ENCODE measurements at regions not wholly inside any gene's neighbourhood (a gene's known extent, or its start where the extent isn't known, plus 50 kb on each side); places are given as distances from the start of the nearest gene placed in this dataset.

DNA sequence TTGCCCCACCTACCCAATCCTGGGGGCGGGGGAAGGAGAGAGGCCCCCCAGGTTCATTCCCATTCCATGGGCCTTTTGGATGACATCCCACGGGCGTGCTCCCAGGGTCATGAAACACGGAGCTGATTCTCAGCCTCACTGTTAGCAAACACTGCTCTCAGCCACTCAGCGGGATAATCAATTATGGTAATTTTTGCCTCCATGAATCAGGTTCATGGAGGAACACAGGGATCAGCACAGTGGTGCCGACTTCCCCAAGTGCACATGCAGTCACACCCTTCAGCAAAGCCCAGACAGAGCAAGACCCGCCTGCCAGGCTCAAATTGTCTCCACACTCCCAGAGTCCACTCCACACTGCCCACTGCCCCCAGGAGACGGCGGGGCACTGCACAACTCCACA, 164.6 kb downstream of the ENGASE start:
- no peak for DNase-seq (ENCODE audit: low read depth in 4 of 4, low spot score in 2 of 4)

DNA sequence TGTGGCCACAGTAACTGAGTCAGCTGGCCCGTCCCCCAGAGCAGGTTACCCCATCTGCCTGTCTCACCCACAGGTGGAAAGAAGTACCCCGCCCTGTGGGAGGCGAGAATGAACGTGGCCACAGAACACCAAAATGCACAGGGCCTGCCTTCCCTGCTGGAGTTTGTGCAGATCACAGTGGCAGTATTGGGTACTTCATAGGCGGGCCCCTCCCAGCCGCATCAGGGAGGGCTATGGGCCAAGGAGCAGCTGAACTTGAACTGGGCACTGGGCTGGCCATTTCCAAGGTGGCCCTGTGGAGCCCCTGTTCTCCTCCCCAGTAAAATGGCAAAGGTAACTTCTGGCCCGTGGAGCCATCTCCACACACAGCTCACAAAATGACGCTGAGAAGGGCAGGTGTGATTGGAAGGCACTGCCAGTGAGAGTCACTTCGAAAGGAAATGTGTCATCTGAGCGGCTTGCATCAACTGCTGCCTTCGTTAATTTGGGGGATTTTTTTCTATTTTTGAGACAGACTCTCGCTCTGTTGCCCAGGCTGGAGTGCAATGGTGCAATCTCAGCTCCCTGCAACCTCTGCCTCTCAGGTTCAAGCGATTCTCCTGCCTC, 162.9 kb downstream of the ENGASE start:
- no peak for DNase-seq (ENCODE audit: low read depth in 4 of 4, low spot score in 2 of 4)

DNA sequence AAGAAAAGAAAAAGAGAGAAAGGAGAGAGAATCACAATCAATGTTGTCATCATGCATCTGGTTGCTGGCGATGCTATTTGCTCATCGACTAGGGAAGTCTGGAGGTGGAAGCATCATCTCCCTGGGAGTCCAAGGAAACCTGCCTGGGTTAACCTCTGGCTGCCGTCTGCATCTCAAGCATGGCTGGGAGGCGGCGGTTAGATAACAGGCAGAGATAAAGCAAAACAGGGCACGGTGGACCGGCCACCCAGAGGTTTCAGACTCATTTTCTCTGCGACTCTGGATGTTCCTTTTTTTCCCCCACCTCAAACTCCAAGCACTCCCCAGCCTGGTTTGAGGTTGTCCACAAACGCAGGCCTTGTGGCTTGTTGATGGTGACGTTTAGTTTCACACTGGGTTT, 161.2 kb downstream of the ENGASE start:
- DNase-seq (ENCODE audit: low read depth in 4 of 4, low spot score in 2 of 4): no peak

DNA sequence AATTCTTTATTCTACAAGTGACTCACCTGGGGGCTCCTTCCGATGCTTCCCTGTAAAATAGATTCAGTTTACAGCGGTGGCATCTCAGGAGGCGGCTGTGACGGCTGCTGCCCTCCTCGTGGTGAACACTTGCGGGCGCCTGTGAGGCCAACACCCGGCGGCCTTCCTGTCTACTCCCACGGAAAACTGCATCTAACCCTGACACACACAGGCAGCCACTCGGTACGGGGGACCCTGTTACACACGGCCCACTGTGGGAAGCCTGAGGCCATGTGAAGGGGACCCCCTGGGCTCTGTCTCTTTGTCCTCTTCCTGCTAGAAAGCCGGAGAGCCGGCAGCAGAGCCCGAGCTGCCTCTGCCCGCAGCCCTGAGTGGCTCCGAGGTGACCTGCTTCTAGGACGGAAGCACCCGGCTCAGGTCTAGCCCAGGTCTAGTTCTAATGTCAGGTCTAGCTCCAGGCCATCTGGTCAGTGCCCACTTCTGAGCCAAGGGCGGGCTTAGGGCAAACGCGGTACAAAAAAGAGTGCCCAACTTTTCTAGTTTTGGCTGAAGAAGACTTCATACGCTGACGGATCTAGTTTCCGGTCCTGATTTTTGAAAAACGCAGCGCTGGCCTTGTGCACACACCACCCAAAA, 159.4 kb downstream of the ENGASE start:
- DNase-seq (ENCODE audit: low read depth in 4 of 4, low spot score in 2 of 4): no peak

DNA sequence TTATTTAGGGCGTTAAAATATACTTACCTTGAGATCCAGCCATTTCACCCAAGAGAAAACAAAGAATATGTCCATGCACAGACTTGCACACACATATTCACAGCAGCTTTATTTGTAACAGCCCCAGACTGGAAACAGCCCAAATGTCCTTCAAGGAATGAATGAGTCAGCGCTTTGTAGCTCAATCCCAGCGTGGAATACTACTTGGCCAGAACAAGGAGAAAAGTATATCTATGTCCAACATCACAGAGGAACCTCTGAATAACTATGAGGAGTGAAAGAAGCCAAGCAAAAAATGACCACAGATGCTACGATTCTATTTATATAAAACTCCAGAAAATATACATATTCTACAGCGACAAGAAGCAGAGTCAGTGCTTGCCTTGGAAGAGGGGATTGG, 158.3 kb downstream of the ENGASE start:
- DNase-seq (ENCODE audit: low read depth in 4 of 4, low spot score in 2 of 4): no peak

DNA sequence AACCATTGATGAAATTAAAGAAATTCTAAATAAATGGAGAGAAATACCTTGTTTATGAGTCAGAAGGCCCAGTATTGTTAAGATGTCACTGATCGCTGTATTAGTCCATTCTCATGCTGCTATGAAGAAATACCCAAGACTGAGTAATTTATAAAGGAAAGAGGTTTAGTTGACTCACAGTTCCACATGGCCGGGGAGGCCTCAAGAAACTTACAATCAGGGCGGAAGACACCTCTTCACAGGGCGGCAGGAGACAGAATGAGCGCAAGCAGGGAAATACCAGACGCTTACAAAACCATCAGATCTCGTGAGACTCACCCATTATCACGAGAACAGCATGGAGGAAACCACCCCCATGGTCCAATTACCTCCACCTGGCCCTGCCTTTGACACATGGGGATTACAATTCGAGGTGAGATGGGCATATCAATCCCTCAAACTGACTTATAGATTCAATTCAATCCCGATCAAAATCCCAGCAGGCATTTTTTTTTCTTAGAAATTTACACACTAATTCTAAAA, 157.2 kb downstream of the ENGASE start:
- no peak for DNase-seq (ENCODE audit: low read depth in 4 of 4, low spot score in 2 of 4)

DNA sequence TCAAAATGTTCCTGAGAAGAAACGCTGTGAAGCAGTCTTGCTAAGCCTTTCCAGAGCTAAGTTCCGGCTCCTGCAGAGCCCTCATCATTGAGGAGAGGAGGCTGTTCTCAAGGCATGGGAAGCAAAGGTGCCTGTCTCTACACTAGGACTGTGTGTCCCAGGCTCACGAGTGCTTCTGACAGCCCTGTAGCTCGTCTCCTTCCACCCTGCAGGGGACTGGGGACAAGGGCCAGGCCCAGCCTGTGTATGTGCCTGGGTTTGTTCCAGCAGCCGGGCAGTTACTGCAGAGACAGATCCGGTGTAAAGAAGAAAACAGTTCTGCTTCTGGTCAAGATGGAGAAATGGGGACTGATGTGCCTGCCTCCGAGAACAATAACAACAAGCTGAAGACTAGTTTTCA, 156.0 kb downstream of the ENGASE start:
- no peak for DNase-seq (ENCODE audit: low read depth in 4 of 4, low spot score in 2 of 4)

DNA sequence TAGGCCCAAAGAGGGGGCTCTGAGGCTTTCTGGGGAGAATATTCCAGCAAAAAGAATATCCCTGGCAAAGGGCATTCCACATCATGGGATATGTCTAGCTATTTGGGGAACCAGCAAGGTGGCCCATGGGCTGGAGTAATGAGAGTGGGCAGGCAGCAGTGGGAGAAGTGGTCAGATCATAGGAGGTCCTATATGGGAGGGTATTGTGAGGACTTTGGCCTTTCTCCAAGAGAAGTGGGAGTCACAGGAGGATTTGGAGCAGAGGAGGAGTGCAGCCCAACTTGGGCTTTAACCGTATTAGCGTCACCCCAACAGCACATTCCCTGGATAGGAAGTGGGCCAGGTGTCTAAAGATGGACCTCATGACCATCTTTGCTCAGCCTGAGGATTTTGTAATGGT, 151.4 kb downstream of the ENGASE start:
- no peak for DNase-seq (ENCODE audit: low read depth in 4 of 4, low spot score in 2 of 4)

DNA sequence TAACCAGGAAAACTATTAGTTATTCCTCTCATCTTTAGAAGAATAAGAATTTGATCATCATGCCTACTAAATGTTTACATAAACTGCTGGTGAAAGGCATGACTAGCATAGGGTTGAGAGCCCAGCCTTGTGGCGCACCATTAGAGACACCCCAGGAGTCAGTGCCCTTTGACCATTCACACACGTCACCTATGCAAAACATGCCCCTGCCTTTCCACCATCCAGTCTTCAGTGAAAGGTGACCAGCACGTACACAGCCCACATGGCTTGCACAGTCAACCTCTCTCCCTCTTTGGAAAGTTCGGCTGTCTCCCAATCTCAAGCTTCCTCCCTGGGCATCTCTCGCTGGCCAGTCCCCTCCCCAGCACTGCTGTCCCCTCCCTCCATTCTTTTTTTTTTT, 150.3 kb downstream of the ENGASE start:
- DNase-seq (ENCODE audit: low read depth in 4 of 4, low spot score in 2 of 4): no peak

DNA sequence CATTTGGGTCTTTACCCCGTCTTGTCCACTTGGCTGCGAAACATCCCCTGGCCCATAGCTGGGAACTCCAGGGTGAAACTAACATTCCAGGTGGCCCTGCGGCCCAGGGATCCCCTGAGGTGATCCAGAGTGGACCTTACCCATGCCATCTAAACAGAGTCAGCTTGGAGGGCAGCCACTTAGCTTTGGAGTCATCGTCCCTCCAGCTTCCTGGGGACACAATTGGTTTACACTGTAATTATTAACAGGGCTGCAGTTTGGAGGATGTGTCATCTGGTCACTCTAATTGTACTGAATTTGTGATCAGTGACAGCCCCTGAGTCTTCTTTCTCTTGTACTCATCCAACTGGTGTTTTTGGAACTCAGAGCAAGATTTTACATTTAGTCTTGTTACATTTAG, 149.9 kb downstream of the ENGASE start:
- DNase-seq (ENCODE audit: low read depth in 4 of 4, low spot score in 2 of 4): no peak

DNA sequence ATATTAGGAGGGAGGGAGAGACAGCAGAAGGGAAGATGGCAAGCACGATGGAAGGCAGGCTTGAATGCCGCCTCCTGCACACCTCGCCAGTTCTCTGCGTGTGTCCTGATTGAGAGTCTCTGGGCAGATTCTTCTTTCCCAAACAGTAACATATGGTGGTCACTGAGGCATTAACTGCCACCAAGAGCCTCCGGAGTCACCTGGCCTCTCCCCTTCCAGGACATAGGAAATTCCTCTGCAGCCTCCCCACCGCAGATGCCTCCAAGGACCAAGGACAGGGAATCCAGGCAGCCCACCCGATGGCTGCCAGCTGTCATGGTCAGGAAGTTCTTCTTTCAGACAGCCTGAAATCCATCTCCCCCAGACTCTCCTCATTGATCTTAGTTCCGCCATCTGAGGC, 149.3 kb downstream of the ENGASE start:
- DNase-seq (ENCODE audit: low read depth in 4 of 4, low spot score in 2 of 4): no peak

DNA sequence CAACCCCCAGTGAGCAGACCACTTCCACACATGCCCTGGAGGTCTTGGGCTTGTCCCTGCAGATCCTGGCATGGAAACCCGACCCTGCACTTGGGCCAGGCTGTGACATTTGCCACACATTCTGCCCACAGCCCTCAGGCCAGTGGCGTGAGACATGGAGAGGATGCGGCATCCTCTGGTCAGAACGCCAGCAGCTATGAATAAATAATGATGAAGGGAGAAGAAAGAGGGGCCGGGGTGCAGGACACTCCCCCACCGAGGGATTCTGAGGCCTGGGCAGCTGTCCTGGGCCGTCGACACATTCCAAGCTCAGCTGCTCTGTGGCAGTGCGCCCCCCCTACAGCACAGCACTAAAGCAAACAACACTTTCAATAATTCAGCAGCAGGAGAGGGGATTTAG, 148.8 kb downstream of the ENGASE start:
- no peak for DNase-seq (ENCODE audit: low read depth in 4 of 4, low spot score in 2 of 4)

DNA sequence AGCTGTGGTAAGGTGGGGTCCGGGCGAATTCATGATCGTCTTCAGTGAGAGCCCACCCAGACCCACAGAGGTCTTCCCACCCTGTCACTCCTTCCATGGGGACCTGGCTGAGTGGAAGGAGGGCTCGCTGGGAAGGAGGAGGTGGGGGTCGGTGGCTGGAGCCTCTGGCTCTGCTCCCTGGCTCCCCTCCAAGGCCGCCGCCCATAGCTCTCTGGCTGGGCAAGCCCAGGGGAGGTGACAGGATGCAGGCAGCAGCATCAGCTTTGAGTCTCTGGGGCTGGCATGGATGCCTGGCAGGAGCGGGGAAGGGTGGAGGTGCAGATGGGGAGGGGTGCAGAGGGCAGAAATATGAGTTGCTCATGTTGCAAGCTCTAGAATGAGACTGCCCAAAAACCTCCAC, 147.0 kb downstream of the ENGASE start:
- no peak for DNase-seq (ENCODE audit: low read depth in 4 of 4, low spot score in 2 of 4)

DNA sequence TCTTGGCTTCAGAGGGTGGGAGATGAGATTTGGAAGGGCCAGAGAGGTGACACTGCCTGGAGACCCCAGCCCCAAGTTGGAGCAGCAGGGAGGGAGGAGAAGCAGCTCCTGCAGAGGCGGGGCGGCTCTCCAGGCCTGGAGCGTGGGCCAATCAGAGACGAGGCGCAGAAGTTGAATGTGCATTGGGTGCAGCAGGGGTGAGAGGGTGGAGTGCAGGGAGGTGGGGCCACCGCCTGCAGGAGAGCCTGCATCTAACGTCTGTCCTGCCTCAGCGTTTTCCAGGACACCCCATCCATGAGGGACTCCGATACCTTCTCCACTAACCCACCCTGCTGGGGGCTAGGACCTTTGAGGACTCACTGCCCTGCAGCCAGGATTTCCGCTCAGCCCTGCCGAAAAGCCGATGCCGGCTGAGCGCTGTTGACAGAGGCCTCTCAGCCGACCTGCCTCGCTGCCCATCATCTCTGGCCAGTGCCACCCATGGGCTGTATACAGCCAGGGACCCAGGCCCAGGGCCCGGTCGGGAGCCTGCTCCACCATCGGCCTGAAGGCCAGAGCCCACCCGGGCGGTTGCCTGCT, 146.2 kb downstream of the ENGASE start:
- DNase-seq (ENCODE audit: low read depth in 4 of 4, low spot score in 2 of 4): no peak

DNA sequence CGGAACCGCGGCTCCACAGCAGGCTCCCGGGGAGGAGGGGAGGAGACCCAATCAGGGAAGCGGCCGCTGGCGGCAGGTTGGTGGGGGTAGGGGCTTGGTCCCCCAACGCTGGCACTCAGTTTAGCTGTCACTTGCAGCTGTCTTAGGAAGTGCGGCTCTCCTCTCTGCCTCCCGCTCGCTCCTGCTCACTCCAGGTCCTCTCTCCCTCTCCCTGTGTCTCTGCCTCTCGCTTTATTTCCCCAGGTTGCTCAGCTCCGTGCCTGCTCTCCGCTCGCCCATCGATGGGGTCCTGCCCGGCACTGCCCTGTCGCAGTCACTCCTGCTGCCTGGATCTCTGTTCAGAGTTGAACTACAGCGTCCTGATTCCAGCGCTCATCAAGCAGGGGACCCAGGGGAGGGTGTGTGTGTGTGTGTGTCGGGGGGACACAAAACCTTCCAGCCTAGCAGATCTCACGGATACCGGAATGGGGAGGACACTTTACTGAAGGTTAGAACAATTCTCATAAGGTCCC, 145.6 kb downstream of the ENGASE start:
- DNase-seq (ENCODE audit: low read depth in 4 of 4, low spot score in 2 of 4): no peak

DNA sequence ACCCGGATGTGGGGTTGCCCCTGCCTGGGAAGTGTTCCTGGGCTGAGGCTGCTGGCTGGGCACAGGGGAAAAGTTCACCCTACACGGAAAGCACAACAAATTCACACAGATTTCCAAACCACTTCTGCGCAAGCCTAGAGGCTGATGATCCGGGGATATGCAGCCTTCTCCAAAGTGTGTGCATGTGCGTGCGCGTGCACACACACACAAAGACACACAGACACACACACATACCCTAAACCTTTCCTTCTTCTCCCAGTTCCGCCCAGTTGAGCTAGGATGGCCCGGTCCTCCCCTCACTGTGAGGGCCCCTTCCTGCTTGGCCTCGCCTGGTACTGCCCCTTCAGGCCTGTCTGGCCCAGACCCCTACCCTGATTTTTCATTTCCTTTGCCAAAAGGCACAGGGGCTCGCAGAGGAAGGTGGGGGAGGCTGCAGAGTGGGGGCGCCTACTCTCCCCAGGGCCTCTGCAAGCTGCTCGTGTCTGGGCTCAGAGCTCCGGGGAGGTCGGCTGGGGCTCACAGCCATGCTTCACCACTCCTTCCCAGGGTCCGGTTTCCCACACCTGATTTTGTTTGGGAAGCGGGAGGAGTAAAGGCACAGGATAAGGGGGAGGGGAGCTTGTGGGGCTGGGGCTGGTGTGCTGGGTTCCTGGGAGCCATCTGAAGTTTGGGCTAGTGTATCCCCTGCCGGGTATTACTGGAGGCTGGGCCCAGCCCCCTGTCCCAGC, 144.7 kb downstream of the ENGASE start:
- no peak for DNase-seq (ENCODE audit: low read depth in 4 of 4, low spot score in 2 of 4)

DNA sequence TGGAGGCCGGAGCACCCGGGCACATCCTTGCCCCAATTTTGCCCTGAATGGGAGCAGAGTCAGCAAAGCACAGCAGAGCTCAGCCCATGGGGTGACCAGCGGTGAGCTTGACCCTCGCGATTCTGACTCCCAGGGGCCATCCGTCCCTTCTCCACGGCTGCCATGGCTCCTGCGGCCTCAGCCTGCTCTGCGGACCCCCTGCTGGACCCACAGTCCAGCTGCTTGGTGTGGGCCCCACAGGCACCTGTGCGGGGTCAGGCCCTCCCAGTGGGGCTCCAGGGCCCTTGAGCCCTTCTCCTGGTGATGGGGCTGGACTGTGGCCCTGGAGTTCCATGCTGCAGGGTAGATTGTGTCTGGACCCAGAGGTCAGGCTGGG, 144.2 kb downstream of the ENGASE start:
- DNase-seq (ENCODE audit: low read depth in 4 of 4, low spot score in 2 of 4): no peak

DNA sequence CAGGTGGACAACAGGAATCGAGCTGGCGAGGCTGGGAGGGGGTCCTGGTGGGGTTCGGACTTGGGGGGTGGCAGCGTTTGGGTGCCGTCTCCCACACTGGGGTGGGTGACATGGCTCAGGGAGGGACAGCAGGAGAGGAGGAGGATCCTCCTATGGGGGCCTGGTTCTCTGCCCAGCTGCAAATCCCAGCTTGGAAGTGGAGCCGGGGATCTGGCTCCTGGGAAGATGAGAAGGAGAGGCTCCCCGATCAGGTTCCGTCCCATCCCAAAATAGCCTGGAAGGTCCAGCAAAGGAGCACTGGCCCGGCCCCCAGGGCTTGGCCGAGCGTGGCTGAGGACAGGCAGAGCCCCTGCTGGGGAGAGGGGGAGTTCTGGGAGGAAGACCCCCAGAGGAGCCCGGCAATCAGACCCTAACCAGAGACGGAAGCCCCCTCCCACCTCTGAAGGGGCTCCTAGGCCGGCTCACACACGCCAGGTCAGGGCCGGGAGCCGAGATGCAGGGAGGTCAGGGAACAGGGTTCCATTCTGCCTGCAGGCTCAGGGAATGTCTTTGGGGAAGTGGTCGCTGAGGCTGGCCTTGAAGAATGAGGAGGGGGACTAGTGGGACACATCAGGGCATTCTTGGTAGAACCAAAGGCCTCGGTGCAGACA, 143.7 kb downstream of the ENGASE start:
- no peak for DNase-seq (ENCODE audit: low read depth in 4 of 4, low spot score in 2 of 4)

DNA sequence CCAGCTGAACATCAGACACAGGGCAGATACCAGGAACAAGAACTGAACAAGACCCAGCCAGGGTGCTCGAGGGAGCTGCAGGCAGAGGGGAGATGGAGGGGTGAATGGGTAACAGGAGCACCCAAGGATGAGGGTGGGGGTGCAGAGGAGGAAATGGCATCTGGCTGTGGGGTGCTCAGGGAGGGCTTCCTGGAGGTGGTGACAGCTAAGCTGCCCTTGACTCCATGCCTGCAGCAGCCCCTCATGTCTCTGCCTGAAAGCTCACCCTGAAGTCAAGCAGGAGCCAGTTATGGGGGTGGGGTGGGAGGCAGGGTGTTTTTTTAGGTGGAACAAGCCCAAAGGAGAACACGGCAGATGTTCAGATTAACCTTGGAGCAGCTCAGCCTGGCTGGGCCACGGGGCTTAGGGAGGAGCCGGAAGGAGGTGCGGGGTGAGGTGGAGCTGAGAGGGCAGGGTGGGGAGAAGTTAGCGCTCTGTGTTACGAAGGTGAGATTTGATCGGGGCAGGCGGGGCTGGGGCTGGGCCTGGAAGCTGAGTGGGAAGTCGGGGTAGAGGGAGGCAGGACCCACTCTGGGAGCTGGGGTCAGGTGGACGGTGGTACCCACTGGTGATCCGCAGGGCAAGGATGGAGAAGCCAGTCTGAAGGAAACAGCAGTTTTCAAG, 143.0 kb downstream of the ENGASE start:
- no peak for DNase-seq (ENCODE audit: low read depth in 4 of 4, low spot score in 2 of 4)

DNA sequence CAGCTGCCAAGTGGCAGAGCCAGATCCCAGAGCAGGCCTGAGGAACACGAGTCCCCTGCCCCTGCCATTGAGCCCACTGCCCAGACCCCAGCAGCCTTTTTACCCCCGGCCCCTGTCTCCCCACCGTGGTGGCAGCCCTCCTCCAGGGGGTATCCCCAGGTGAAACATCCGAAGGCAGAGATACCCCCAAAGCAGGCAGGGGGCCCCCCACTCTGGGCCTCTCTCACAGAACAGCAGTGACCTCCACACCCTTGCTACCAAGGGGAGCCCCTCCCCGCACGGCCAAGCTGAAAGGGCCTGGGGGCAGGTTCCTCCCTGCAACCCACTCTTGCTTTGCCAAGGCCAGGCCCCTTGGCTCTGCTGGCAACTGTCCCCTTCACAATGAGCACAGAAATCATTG, 142.2 kb downstream of the ENGASE start:
- DNase-seq (ENCODE audit: low read depth in 4 of 4, low spot score in 2 of 4): no peak

DNA sequence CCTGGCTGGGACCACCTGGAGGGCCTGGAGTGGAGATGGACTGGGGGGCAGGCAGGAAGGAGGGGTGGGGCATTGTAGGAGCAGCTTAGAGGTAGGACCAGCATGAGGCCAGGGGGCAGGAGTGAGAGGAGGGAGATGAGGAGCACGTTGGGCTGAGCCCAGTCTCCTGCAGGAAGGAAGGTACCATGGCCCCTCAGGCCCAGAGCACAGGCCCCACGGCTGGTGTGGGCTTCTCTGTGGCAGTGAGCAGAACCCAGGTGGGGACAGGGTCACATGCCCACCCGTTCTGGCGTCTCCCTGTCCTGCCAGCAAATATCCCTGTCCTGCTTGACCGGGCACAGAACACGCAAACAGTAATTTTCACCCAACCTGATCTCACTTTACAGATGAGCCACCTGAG, 141.8 kb downstream of the ENGASE start:
- no peak for DNase-seq (ENCODE audit: low read depth in 4 of 4, low spot score in 2 of 4)
